Endodermal cell (in vitro differentiated cells): ENCODE measurements at regions not wholly inside any gene's neighbourhood (a gene's known extent, or its start where the extent isn't known, plus 50 kb on each side); places are given as distances from the start of the nearest gene placed in this dataset.

Experiments
- DNase-seq: peaks from one replicate; pipeline ENCODE4 v3.0.0-alpha.2; 2017
- H3K27ac ChIP-seq: 2 replicates; pipeline ENCODE4 v1.5.1; 2013; ENCODE audit warnings: mild to moderate bottlenecking, low read depth, low read length, moderate library complexity
- H3K27me3 ChIP-seq: 2 replicates; pipeline ENCODE4 v1.6.1; 2013; ENCODE audit warnings: mild to moderate bottlenecking, low read length, moderate library complexity; ENCODE audit not compliant: insufficient read depth, control insufficient read depth, poor library complexity, severe bottlenecking
- H3K36me3 ChIP-seq: 2 replicates; pipeline ENCODE4 v1.7.0; 2013; ENCODE audit warnings: mild to moderate bottlenecking, low read length, moderate library complexity; ENCODE audit not compliant: control insufficient read depth, insufficient read depth
- H3K4me1 ChIP-seq: one replicate; pipeline ENCODE4 v1.7.0; 2013; ENCODE audit warnings: low read length; ENCODE audit not compliant: control insufficient read depth, insufficient read depth
- H3K4me3 ChIP-seq: 2 replicates; pipeline ENCODE4 v1.5.1; 2013; ENCODE audit warnings: mild to moderate bottlenecking, low read length, moderate library complexity
- H3K9ac ChIP-seq: 2 replicates; pipeline ENCODE4 v1.6.1; 2013; ENCODE audit warnings: mild to moderate bottlenecking, low read length, moderate library complexity; ENCODE audit not compliant: poor library complexity, severe bottlenecking; ENCODE audit errors: extremely low read depth
- H3K9me3 ChIP-seq: 2 replicates; pipeline ENCODE4 v1.6.1; 2013; ENCODE audit warnings: mild to moderate bottlenecking, low read length, moderate library complexity; ENCODE audit not compliant: control insufficient read depth
- H3K27ac Mint-ChIP-seq: 2 replicates; pipeline ENCODE4 v1.8.0; 2020; ENCODE audit warnings: mixed read lengths
- H3K27me3 Mint-ChIP-seq: 2 replicates; pipeline ENCODE4 v1.8.0; 2021; ENCODE audit warnings: mild to moderate bottlenecking, mixed read lengths; ENCODE audit not compliant: insufficient read depth
- H3K36me3 Mint-ChIP-seq: 2 replicates; pipeline ENCODE4 v1.8.0; 2020; ENCODE audit warnings: low read depth, mixed read lengths
- H3K4me1 Mint-ChIP-seq: 2 replicates; pipeline ENCODE4 v1.8.0; 2020; ENCODE audit warnings: mixed read lengths
- H3K4me3 Mint-ChIP-seq: 2 replicates; pipeline ENCODE4 v1.8.0; 2020; ENCODE audit warnings: mild to moderate bottlenecking, moderate library complexity, mixed read lengths
- H3K9me3 Mint-ChIP-seq: 2 replicates; pipeline ENCODE4 v1.8.0; 2020; ENCODE audit warnings: mild to moderate bottlenecking, mixed read lengths
- CTCF ChIP-seq: fragments of 200-600 bp; sonication (generic); conservative IDR thresholded peaks from 2 replicates; pipeline ENCODE4 v1.5.0; 2021; ENCODE audit warnings: antibody characterized with exemption, mild to moderate bottlenecking
- WGBS, 2 experiments: methylation state at CpG; one replicate each; pipeline versions ENCODE4 v1.1.5 to v1.1.7; 2013; ENCODE audit warnings: missing lambda C conversion rate in 2 of 2, mixed read lengths in 1 of 2; ENCODE audit not compliant: insufficient coverage in 1 of 2, insufficient read length in 1 of 2; 5-methylcytosine and 5-hydroxymethylcytosine counted together

DNA sequence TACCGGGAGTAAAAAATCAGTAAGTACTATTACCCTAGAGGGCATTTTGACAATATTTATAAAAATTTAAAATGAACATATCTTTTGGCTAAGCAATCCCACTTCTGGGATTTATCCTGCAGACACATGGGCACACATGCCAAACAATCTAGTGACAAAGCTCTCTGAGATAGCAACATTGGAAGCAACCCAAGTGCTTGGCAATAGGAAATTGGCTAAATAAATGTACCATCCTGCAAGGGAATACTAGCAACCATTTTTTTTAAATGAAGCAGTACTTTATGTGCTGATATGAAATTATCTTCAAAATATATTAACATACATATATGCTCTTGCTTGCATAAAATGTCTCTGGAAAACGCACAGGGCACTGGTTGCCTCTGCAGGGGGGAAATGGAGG lies 133.8 kb downstream of the SNX5 start:
- H3K9me3 ChIP-seq = no peaks in the 10 kb centered on the region
- H3K9ac ChIP-seq = no peak overlapping the region
- Mint-ChIP-seq H3K27ac (no peak overlapping the region), H3K9me3 (no peaks in the 10 kb centered on the region), H3K4me3 (no peak overlapping the region), H3K36me3 (no peaks in the 10 kb centered on the region), H3K4me1 (peaks cover 15% of the 10 kb centered on the region), H3K27me3 (peaks cover 7% of the 10 kb centered on the region)
- no peak overlapping the region for H3K27ac ChIP-seq
- H3K36me3 ChIP-seq = no peaks in the 10 kb centered on the region
- no peaks in the 10 kb centered on the region for H3K4me1 ChIP-seq
- no peak for DNase-seq
- no peak overlapping the region for H3K4me3 ChIP-seq
- H3K27me3 ChIP-seq = peaks cover 5% of the 10 kb centered on the region
- TF ChIP-seq CTCF = no peak
- 88% methylated on average over 1 of the region's 2 CpGs; no CpG with 5 or more reads in 1 of the 2 experiments for WGBS, 2 experiments

DNA sequence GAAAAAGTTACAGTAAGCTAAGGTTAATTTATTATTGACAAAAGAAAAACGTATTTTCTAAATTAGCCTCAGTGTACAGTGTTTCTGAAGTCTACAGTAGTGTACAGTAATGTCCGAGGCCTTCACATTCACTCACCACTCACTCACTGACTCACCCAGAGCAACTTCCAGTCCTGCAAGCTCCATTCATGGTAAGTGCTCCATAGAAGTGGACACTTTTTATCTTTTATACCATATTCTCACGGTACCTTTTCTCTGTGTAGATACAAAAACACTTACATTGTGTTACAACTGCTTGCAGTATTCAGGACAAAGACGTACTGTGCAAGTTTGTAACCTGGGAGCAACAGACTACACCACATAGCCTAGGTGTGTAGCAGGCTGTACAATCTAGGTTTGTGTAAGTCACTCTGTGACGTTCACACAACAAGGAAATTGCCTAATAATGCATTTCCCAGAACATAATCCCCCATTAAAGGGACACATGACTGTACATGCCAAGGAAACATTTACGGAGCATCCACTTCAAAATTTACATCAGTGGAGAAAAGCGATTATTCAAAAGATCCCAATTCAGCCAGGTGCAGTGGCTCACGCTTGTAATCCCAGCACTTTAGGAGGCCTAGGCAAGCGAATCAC lies 133.4 kb downstream of the BANF2 start:
- peaks cover 15% of the 10 kb centered on the region for H3K4me1 Mint-ChIP-seq
- no peak overlapping the region for H3K27ac Mint-ChIP-seq

GRCh38 chr20:17832236-17832915 lies 132.6 kb downstream of the BANF2 start:
- no peak overlapping the region for H3K4me3 Mint-ChIP-seq
- 83 to 92% methylated on average over 3 to 8 of the region's 9 CpGs for WGBS, 2 experiments

More for the DNA sequence above, 133.4 kb downstream of the BANF2 start:
- Mint-ChIP-seq H3K9me3 (no peaks in the 10 kb centered on the region), H3K27me3 (peaks cover 2% of the 10 kb centered on the region), H3K36me3 (no peaks in the 10 kb centered on the region), H3K4me3 (no peak overlapping the region)
- no peak overlapping the region for H3K4me3 ChIP-seq
- no peak for DNase-seq
- no peak for TF ChIP-seq CTCF
- no peaks in the 10 kb centered on the region for H3K27me3 ChIP-seq
- H3K9me3 ChIP-seq = no peaks in the 10 kb centered on the region
- no peak overlapping the region for H3K9ac ChIP-seq
- H3K27ac ChIP-seq = no peak overlapping the region
- no peaks in the 10 kb centered on the region for H3K4me1 ChIP-seq
- H3K36me3 ChIP-seq = no peaks in the 10 kb centered on the region
- 86 to 95% methylated on average over 5 to 9 of the region's 9 CpGs for WGBS, 2 experiments

More at GRCh38 chr20:17832236-17832915, 132.6 kb downstream of the BANF2 start:
- no peaks in the 10 kb centered on the region for H3K27me3 ChIP-seq
- no peak overlapping the region for H3K4me3 ChIP-seq
- H3K4me1 ChIP-seq = no peaks in the 10 kb centered on the region
- peaks cover 14% of the 10 kb centered on the region for H3K4me1 Mint-ChIP-seq
- TF ChIP-seq CTCF = no peak
- H3K27ac ChIP-seq = no peak overlapping the region
- H3K36me3 ChIP-seq = no peaks in the 10 kb centered on the region
- H3K27ac Mint-ChIP-seq = no peak overlapping the region
- H3K9me3 Mint-ChIP-seq = no peaks in the 10 kb centered on the region
- H3K27me3 Mint-ChIP-seq = peaks cover 2% of the 10 kb centered on the region
- H3K36me3 Mint-ChIP-seq = no peaks in the 10 kb centered on the region
- no peaks in the 10 kb centered on the region for H3K9me3 ChIP-seq
- H3K9ac ChIP-seq = no peak overlapping the region
- DNase-seq = no peak
